HepG2 (cell line): ENCODE measurements at regions not wholly inside any gene's neighbourhood (a gene's known extent, or its start where the extent isn't known, plus 50 kb on each side); places are given as distances from the start of the nearest gene placed in this dataset.

Experiments used
- ATAC-seq: fragments of 200-7000 bp; cut with Tn5 transposase; 3 replicates; pipeline ENCODE4 v1.9.1; 2020; ENCODE audit warnings: mild to moderate bottlenecking, moderate library complexity
- BruUV-seq: library from RNA; stranded (reverse); fragments of 400-500 nt; replicated peaks from 2 replicates; lab custom pipeline; 2021; lab: Mats Ljungman, UMichigan
- CTCF ChIA-PET: fragments of 300-600 bp; formaldehyde crosslinking; extraction: SDS; loops from one replicate; lab custom pipeline; 2021; ENCODE audit warnings: low total read pairs, inconsistent platforms, low intra/inter-chr PET ratio; lab: Yijun Ruan, JAX
- POLR2A ChIA-PET: fragments of 350-600 bp; sonication (Branson Sonifier 250); formaldehyde crosslinking; loops from one replicate; lab custom pipeline; 2020; ENCODE audit warnings: antibody characterized with exemption, inconsistent platforms; lab: Yijun Ruan, JAX
- DNase-seq: peaks from one replicate; pipeline ENCODE4 v3.0.0-alpha.2; 2015; ENCODE audit warnings: low spot score
- FAIRE-seq: peaks from 3 replicates; lab custom pipeline; 2011; peaks lifted over from hg19 to GRCh38; lab: Jason Lieb, UNC
- H2AFZ ChIP-seq: one replicate; pipeline ENCODE4 v1.6.1; 2011; ENCODE audit warnings: low read length, inconsistent platforms
- H3K27ac ChIP-seq: fragments of 300-600 bp; 3 replicates; pipeline ENCODE4 v1.8.0; 2011; ENCODE audit warnings: mixed run types, mild to moderate bottlenecking, mixed read lengths, low read length, inconsistent platforms; ENCODE audit not compliant: insufficient read depth; ENCODE audit errors: extremely low read length
- H3K27me3 ChIP-seq, 2 experiments: fragments of 200-600 bp in 1 of 2; 2 replicates in 1 of 2; 3 replicates in 1 of 2; pipeline versions ENCODE4 v1.6.0 to v1.8.0; 2011; ENCODE audit warnings: low read length in 2 of 2, mild to moderate bottlenecking in 2 of 2, moderate library complexity in 2 of 2, inconsistent platforms in 1 of 2; ENCODE audit not compliant: insufficient read depth in 2 of 2, control insufficient read depth in 1 of 2
- H3K36me3 ChIP-seq, 2 experiments: fragments of 200-600 bp in 1 of 2; replicated peaks in 1 of 2; 2 replicates in 1 of 2; 3 replicates in 1 of 2; pipeline versions ENCODE4 v1.5.1 to v1.8.0; 2011; ENCODE audit warnings: low read length in 2 of 2, inconsistent platforms in 1 of 2; ENCODE audit not compliant: insufficient read depth in 2 of 2, control insufficient read depth in 1 of 2
- H3K4me1 ChIP-seq: 2 replicates; pipeline ENCODE4 v1.5.1; 2012; ENCODE audit warnings: low read length, inconsistent platforms; ENCODE audit not compliant: insufficient read depth
- H3K4me2 ChIP-seq: 2 replicates; pipeline ENCODE4 v1.6.0; 2011; ENCODE audit warnings: low read depth, low read length, inconsistent platforms
- H3K4me3 ChIP-seq, 3 experiments: fragments of 200-600 bp in 1 of 3; sonication (generic), shearing (Covaris generic) in 1 of 3; replicated peaks in 1 of 3; 2 replicates each; pipeline ENCODE4 v1.5.1; 2011 to 2016; ENCODE audit warnings: low read length in 3 of 3, inconsistent platforms in 2 of 3, low read depth in 2 of 3, mild to moderate bottlenecking in 2 of 3, control low read depth in 1 of 3, mixed read lengths in 1 of 3; ENCODE audit not compliant: insufficient read depth in 1 of 3
- H3K79me2 ChIP-seq: one replicate; pipeline ENCODE4 v1.6.1; 2011; ENCODE audit warnings: low read length, inconsistent platforms; ENCODE audit not compliant: insufficient read depth
- H3K9ac ChIP-seq: 2 replicates; pipeline ENCODE4 v1.6.0; 2011; ENCODE audit warnings: mild to moderate bottlenecking, low read depth, low read length, inconsistent platforms; ENCODE audit not compliant: insufficient read depth
- H3K9me3 ChIP-seq: 2 replicates; pipeline ENCODE4 v1.5.1; 2012; ENCODE audit warnings: mild to moderate bottlenecking, low read length
- H4K20me1 ChIP-seq: 2 replicates; pipeline ENCODE4 v1.6.0; 2011; ENCODE audit warnings: inconsistent platforms, mild to moderate bottlenecking, low read length, moderate library complexity; ENCODE audit not compliant: insufficient read depth
- BCL6 ChIP-seq: IDR thresholded peaks from 2 replicates; pipeline ENCODE4 v1.6.1; 2016; ENCODE audit warnings: missing genetic modification reagents, missing compliant biosample characterization
- CEBPG ChIP-seq: IDR thresholded peaks from 2 replicates; pipeline ENCODE4 v1.6.1; 2016
- CENPBD1 ChIP-seq: sonication (generic); formaldehyde crosslinking; IDR thresholded peaks from 2 replicates; pipeline ENCODE4 v1.8.0; 2022; ENCODE audit warnings: missing genetic modification reagents, low read depth, mild to moderate bottlenecking, borderline replicate concordance
- KDM6A ChIP-seq: IDR thresholded peaks from 2 replicates; pipeline ENCODE4 v1.6.1; 2016; ENCODE audit warnings: low read depth
- PATZ1 ChIP-seq: sonication (generic); formaldehyde crosslinking; IDR thresholded peaks from 2 replicates; pipeline ENCODE4 v1.4.0; 2020; ENCODE audit warnings: missing genetic modification reagents
- ZNF235 ChIP-seq: sonication (generic); formaldehyde crosslinking; IDR thresholded peaks from 2 replicates; pipeline ENCODE4 v1.8.1; 2023; ENCODE audit warnings: mild to moderate bottlenecking, missing genetic modification reagents, borderline replicate concordance
- ZNF547 ChIP-seq: sonication (generic); formaldehyde crosslinking; IDR thresholded peaks from 2 replicates; pipeline ENCODE4 v1.5.1; 2020; ENCODE audit warnings: mild to moderate bottlenecking, missing genetic modification reagents
- ZNF557 ChIP-seq: sonication (generic); formaldehyde crosslinking; IDR thresholded peaks from 2 replicates; pipeline ENCODE4 v1.4.0; 2020; ENCODE audit warnings: missing genetic modification reagents
- ZNF770 ChIP-seq: sonication (generic); formaldehyde crosslinking; IDR thresholded peaks from 2 replicates; pipeline ENCODE4 v1.5.0; 2020; ENCODE audit warnings: mild to moderate bottlenecking, missing genetic modification reagents
- WGBS: methylation state at CpG from one replicate; pipeline ENCODE4 v1.1.6; 2017; ENCODE audit warnings: low lambda C conversion rate; 5-methylcytosine and 5-hydroxymethylcytosine counted together
- in situ Hi-C: cut with HindIII; loops from 2 replicates; pipeline ENCODE4 v1.10.0; 2017; ENCODE audit warnings: low pct_unique_long_range_greater_than_20kb; ENCODE audit not compliant: extremely low pct_ligation_motif_present
- intact Hi-C: fragments of 100-400 bp; cut with micrococcal nuclease; formaldehyde crosslinking; loops from one replicate; pipeline ENCODE4 v1.10.0; 2022; ENCODE audit not compliant: unreplicated experiment

GRCh38 chr15:67922106-67922675 lies 82.3 kb upstream of the RNU6-1 start:
- no peaks in the 10 kb centered on the region for H3K36me3 ChIP-seq
- TF ChIP-seq KDM6A (CRISPR knock-in tag), result no peak
- TF ChIP-seq ZNF770, result peak; percentile 92
- H3K27me3 ChIP-seq, result no peaks in the 10 kb centered on the region
- ATAC-seq (no peak), DNase-seq (no peak), FAIRE-seq (no peak)
- no peaks in the 10 kb centered on the region for H4K20me1 ChIP-seq
- WGBS, result 92% methylated on average over 7 of the region's 7 CpGs
- ChIA-PET POLR2A (no interaction called here), CTCF (no interaction called here)
- H3K9ac ChIP-seq, result no peak overlapping the region
- no peak overlapping the region for H3K4me2 ChIP-seq
- H3K4me3 ChIP-seq, result no peak overlapping the region
- H3K4me1 ChIP-seq, result peaks cover 66% of the 10 kb centered on the region
- intact Hi-C loops (no loop called here), in situ Hi-C loops (no loop called here)
- H3K79me2 ChIP-seq, result no peaks in the 10 kb centered on the region
- no peak overlapping the region for H3K27ac ChIP-seq
- H3K9me3 ChIP-seq, result no peaks in the 10 kb centered on the region
- no peak overlapping the region for H2AFZ ChIP-seq
- no TSS peak for BruUV-seq

- H3K27me3 ChIP-seq, result no peaks in the 10 kb centered on the region
- TF ChIP-seq ZNF235 (CRISPR knock-in tag) (no peak), CEBPG (CRISPR knock-in tag) (0 out of 2 replicates have a peak, but pooled peaks have one; percentile 22), ZNF557 (CRISPR knock-in tag) (no peak), BCL6 (CRISPR knock-in tag) (0 out of 2 replicates have a peak, but pooled peaks have one; percentile 4), CENPBD1 (no peak), ZNF547 (no peak), PATZ1 (no peak)
- TF ChIP-seq, all 625 proteins: peak for 2
- ChIA-PET POLR2A (interaction anchor here (0.9 to 1.4 kb wide), 2 partner anchors 9 to 131 kb away, joined by 4 read pairs; partner anchors contain the start of gene PIAS1), CTCF (no interaction called here)
- H3K36me3 ChIP-seq, result no peaks in the 10 kb centered on the region
- H3K4me2 ChIP-seq, result peak overlapping the region; percentile 36
- H3K9me3 ChIP-seq, result no peaks in the 10 kb centered on the region
- H3K79me2 ChIP-seq, result no peaks in the 10 kb centered on the region
- peak overlapping the region; percentile 66 for H2AFZ ChIP-seq
- no peak for ATAC-seq
- 49% methylated on average over 10 of the region's 10 CpGs for WGBS
- H3K4me1 ChIP-seq, result peaks cover 65% of the 10 kb centered on the region
- no peak for DNase-seq
- FAIRE-seq, result peak; percentile 76
- H3K4me3 ChIP-seq, result no peak overlapping the region
- H4K20me1 ChIP-seq, result no peaks in the 10 kb centered on the region
- intact Hi-C loops, result no loop called here
- no TSS peak for BruUV-seq
- in situ Hi-C loops, result no loop called here
- H3K9ac ChIP-seq, result no peak overlapping the region
- H3K27ac ChIP-seq, result peak overlapping the region; percentile 8
Observed at GRCh38 chr15:67922971-67923945, 83.4 kb upstream of the RNU6-1 start.
